HCT116 (cell line): ENCODE measurements at regions not wholly inside any gene's neighbourhood (a gene's known extent, or its start where the extent isn't known, plus 50 kb on each side); places are given as distances from the start of the nearest gene placed in this dataset.

Source experiments
- ATAC-seq: fragments of 200-7000 bp; cut with Tn5 transposase; 2 replicates; pipeline ENCODE4 v1.9.1; 2020; ENCODE audit warnings: mild to moderate bottlenecking, moderate library complexity
- BruUV-seq: library from RNA; stranded (reverse); fragments of 400-500 nt; replicated peaks from 2 replicates; lab custom pipeline; 2021; lab: Mats Ljungman, UMichigan
- CTCF ChIA-PET: fragments of 300-600 bp; sonication (Branson Sonifier 250); formaldehyde crosslinking; loops from one replicate; lab custom pipeline; 2021; ENCODE audit warnings: antibody characterized with exemption; lab: Charles Lee
- POLR2A ChIA-PET: fragments of 300-600, 350-600 bp; sonication (Branson Sonifier 250); formaldehyde crosslinking; loops from one replicate; lab custom pipeline; 2021; ENCODE audit warnings: antibody characterized with exemption; lab: Charles Lee
- RAD21 ChIA-PET, 2 experiments: fragments of 300-600 bp; sonication (Branson Sonifier 250); formaldehyde crosslinking; loops; one replicate each; lab custom pipeline; 2023; ENCODE audit warnings: low total read pairs in 2 of 2; ENCODE audit not compliant: uncharacterized antibody in 2 of 2, unreplicated experiment in 2 of 2, low non-redundant PET in 1 of 2; lab: Charles Lee
- DNase-seq: peaks from one replicate; pipeline ENCODE4 v3.0.0-alpha.2; 2010; ENCODE audit warnings: low read depth, low spot score
- H2AFZ ChIP-seq: fragments of 200-600 bp; shearing (Covaris generic), sonication (generic); 2 replicates; pipeline ENCODE4 v1.6.1; 2017; ENCODE audit warnings: low read depth, mixed run types, mixed read lengths, antibody characterized with exemption, low read length; ENCODE audit not compliant: poor library complexity, severe bottlenecking
- H3K27ac ChIP-seq: 2 replicates; pipeline ENCODE4 v1.5.1; 2012; ENCODE audit warnings: low read depth, low read length
- H3K27me3 ChIP-seq: fragments of 200-600 bp; sonication (generic); 2 replicates; pipeline ENCODE4 v1.6.1; 2016; ENCODE audit warnings: mixed run types, low read length, mixed read lengths; ENCODE audit not compliant: insufficient read depth
- H3K36me3 ChIP-seq, 2 experiments: fragments of 200-500 bp in 1 of 2; fragments of 200-600 bp in 1 of 2; sonication (Bioruptor generic) in 1 of 2; sonication (generic) in 1 of 2; 2 replicates each; pipeline versions ENCODE4 v1.5.1 to v1.6.1; 2014 to 2016; ENCODE audit warnings: low read length in 2 of 2, inconsistent platforms in 1 of 2, mixed read lengths in 1 of 2, mixed run types in 1 of 2; ENCODE audit not compliant: insufficient read depth in 2 of 2, control insufficient read depth in 1 of 2
- H3K4me1 ChIP-seq, 2 experiments: fragments of 200-600 bp in 1 of 2; sonication (generic) in 1 of 2; 2 replicates each; pipeline versions ENCODE4 v1.5.1 to v1.6.1; 2012 to 2017; ENCODE audit warnings: low read length in 2 of 2, inconsistent platforms in 1 of 2, mild to moderate bottlenecking in 1 of 2, mixed read lengths in 1 of 2, mixed run types in 1 of 2, moderate library complexity in 1 of 2; ENCODE audit not compliant: insufficient read depth in 2 of 2, control insufficient read depth in 1 of 2
- H3K4me2 ChIP-seq: fragments of 200-600 bp; sonication (generic); 2 replicates; pipeline ENCODE4 v1.6.1; 2017; ENCODE audit warnings: mixed run types, low read length, mixed read lengths
- H3K4me3 ChIP-seq, 2 experiments: fragments of 200-600 bp in 1 of 2; sonication (generic) in 1 of 2; replicated peaks in 1 of 2; 2 replicates each; pipeline ENCODE4 v1.5.1; 2011 to 2016; ENCODE audit warnings: low read length in 2 of 2, control low read depth in 1 of 2, low read depth in 1 of 2, mild to moderate bottlenecking in 1 of 2, mixed read lengths in 1 of 2, mixed run types in 1 of 2
- H3K79me2 ChIP-seq: fragments of 200-600 bp; sonication (generic); 2 replicates; pipeline ENCODE4 v1.6.1; 2017; ENCODE audit warnings: mild to moderate bottlenecking, mixed run types, low read length, moderate library complexity, mixed read lengths; ENCODE audit not compliant: insufficient read depth
- H3K9ac ChIP-seq: fragments of 200-600 bp; sonication (generic); 2 replicates; pipeline ENCODE4 v1.6.1; 2016; ENCODE audit warnings: low read length, mixed read lengths
- H3K9me2 ChIP-seq: fragments of 200-600 bp; sonication (generic), shearing (Covaris generic); 2 replicates; pipeline ENCODE4 v1.6.1; 2017; ENCODE audit warnings: mixed run types, mild to moderate bottlenecking, moderate library complexity; ENCODE audit not compliant: insufficient read depth
- H3K9me3 ChIP-seq, 2 experiments: fragments of 200-500 bp in 1 of 2; fragments of 200-600 bp in 1 of 2; sonication (Bioruptor generic) in 1 of 2; sonication (generic) in 1 of 2; 2 replicates each; pipeline ENCODE4 v1.6.1; 2014 to 2017; ENCODE audit warnings: low read length in 2 of 2, mixed read lengths in 2 of 2, inconsistent platforms in 1 of 2, low read depth in 1 of 2, mild to moderate bottlenecking in 1 of 2, mixed run types in 1 of 2, moderate library complexity in 1 of 2; ENCODE audit not compliant: control insufficient read depth in 1 of 2, insufficient read depth in 1 of 2
- H4K20me1 ChIP-seq: fragments of 200-600 bp; sonication (generic), shearing (Covaris generic); 2 replicates; pipeline ENCODE4 v1.6.1; 2017; ENCODE audit warnings: mixed run types, mild to moderate bottlenecking, moderate library complexity; ENCODE audit not compliant: insufficient read depth
- EGR1 ChIP-seq: IDR thresholded peaks from 2 replicates; pipeline ENCODE4 v1.6.1; 2012; ENCODE audit warnings: low read depth
- ELF1 ChIP-seq: IDR thresholded peaks from 2 replicates; pipeline ENCODE4 v1.6.1; 2012; ENCODE audit warnings: low read depth, borderline replicate concordance
- EZH2 ChIP-seq: fragments of 200-600 bp; sonication (generic); IDR thresholded peaks from 2 replicates; pipeline ENCODE4 v1.6.1; 2017; ENCODE audit warnings: antibody characterized with exemption, mixed run types
- EZH2phosphoT487 ChIP-seq: fragments of 200-600 bp; IDR thresholded peaks from 2 replicates; pipeline ENCODE4 v1.6.1; 2018; ENCODE audit warnings: antibody characterized with exemption, borderline replicate concordance
- FOSL1 ChIP-seq: IDR thresholded peaks from 2 replicates; pipeline ENCODE4 v1.6.1; 2012; ENCODE audit warnings: low read depth
- JUND ChIP-seq: IDR thresholded peaks from 2 replicates; pipeline ENCODE4 v1.6.1; 2012
- POLR2A ChIP-seq: IDR thresholded peaks from 2 replicates; pipeline ENCODE4 v1.7.0; 2011; ENCODE audit warnings: borderline replicate concordance; ENCODE audit not compliant: insufficient read depth, insufficient read length; ENCODE audit errors: extremely low read depth
- REST ChIP-seq: IDR thresholded peaks from 2 replicates; pipeline ENCODE4 v1.6.1; 2012; ENCODE audit warnings: low read depth
- SP1 ChIP-seq: IDR thresholded peaks from 2 replicates; pipeline ENCODE4 v1.6.1; 2012; ENCODE audit warnings: low read depth
- TCF7L2 ChIP-seq: IDR thresholded peaks from 2 replicates; pipeline ENCODE4 v1.7.0; 2011; ENCODE audit warnings: borderline replicate concordance, inconsistent platforms; ENCODE audit not compliant: insufficient read depth, insufficient read length; ENCODE audit errors: extremely low read depth
- ZFX ChIP-seq: fragments of 450-650 bp; IDR thresholded peaks from 2 replicates; pipeline ENCODE4 v1.6.1; 2017
- intact Hi-C: fragments of 100-400 bp; cut with micrococcal nuclease; formaldehyde crosslinking; loops from 2 replicates; pipeline ENCODE4 v1.10.0; 2022
- TF ChIP-seq, protein P1 (sequence below): IDR thresholded peaks from 2 replicates; pipeline ENCODE4 v1.6.1; 2012

- no peaks in the 10 kb centered on the region for H3K79me2 ChIP-seq
- H3K9me3 ChIP-seq = peaks cover 0 to 8% of the 10 kb centered on the region in 2 experiments; a peak in 2 of 4 replicates
- no peak overlapping the region for H3K27ac ChIP-seq
- no peak for ATAC-seq
- ChIA-PET CTCF (no interaction called here), POLR2A (no interaction called here), RAD21 (no interaction called here)
- no peak for TF ChIP-seq FOSL1
- TF ChIP-seq EGR1 = no peak
- no peak for TF ChIP-seq SP1
- no peak for TF ChIP-seq REST
- TF ChIP-seq ELF1 = no peak
- no peaks in the 10 kb centered on the region for H3K36me3 ChIP-seq
- H3K4me3 ChIP-seq = no peak overlapping the region
- H3K9ac ChIP-seq = no peak overlapping the region
- no peaks in the 10 kb centered on the region for H3K9me2 ChIP-seq
- H2AFZ ChIP-seq = no peak overlapping the region
- no peak overlapping the region for H3K4me2 ChIP-seq
- no peaks in the 10 kb centered on the region; the same call in 1 of the 2 replicates for H4K20me1 ChIP-seq
- no peaks in the 10 kb centered on the region for H3K4me1 ChIP-seq
- no TSS peak for BruUV-seq
- no peaks in the 10 kb centered on the region for H3K27me3 ChIP-seq
- intact Hi-C loops = no loop called here
- no peak for DNase-seq
These were observed 921.4 kb downstream of the TRIB2 start for GRCh38 chr2:13638181-13638580.

DNA sequence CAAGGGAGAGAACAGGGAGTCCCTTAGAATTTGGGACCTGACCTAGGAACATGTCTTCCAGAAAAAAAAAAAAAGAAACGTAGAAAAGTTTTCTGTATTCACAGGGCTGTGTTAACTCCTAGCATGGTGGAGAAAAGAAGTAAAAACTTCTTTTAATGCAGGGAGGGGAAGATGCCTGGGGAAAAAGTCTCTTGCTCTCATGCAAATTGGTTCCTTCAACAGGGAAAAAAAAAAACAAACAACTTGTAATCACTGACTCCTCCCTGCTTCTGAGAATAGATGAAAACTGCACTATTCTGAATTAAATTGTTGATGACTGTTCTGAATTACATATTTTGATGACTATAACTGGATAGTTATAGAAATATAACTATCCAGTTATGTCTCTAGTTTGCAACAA is 933.2 kb downstream of the TRIB2 start:
- Histone ChIP-seq H2AFZ (no peak overlapping the region), H3K9me2 (no peaks in the 10 kb centered on the region), H3K27ac (no peak overlapping the region), H3K9ac (no peak overlapping the region), H3K27me3 (no peaks in the 10 kb centered on the region), H4K20me1 (no peaks in the 10 kb centered on the region), H3K79me2 (no peaks in the 10 kb centered on the region), H3K4me1 (no peaks in the 10 kb centered on the region), H3K9me3 (peaks cover 5 to 32% of the 10 kb centered on the region in 2 experiments; a peak in 2 of 4 replicates), H3K4me3 (no peak overlapping the region), H3K4me2 (no peak overlapping the region), H3K36me3 (no peaks in the 10 kb centered on the region)
- ChIA-PET RAD21 (no interaction called here), POLR2A (no interaction called here), CTCF (no interaction called here)
- no peak for TF ChIP-seq EGR1
- no peak for TF ChIP-seq REST
- TF ChIP-seq JUND = no peak
- TF ChIP-seq ELF1 = no peak
- TF ChIP-seq, protein P1, sequence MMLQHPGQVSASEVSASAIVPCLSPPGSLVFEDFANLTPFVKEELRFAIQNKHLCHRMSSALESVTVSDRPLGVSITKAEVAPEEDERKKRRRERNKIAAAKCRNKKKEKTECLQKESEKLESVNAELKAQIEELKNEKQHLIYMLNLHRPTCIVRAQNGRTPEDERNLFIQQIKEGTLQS = no peak
- TF ChIP-seq ZFX = no peak
- TF ChIP-seq TCF7L2 = no peak
- no peak for TF ChIP-seq EZH2
- no peak for TF ChIP-seq POLR2A
- TF ChIP-seq EZH2phosphoT487 = no peak
- no peak for ATAC-seq
- BruUV-seq = no TSS peak
- no peak for DNase-seq
- intact Hi-C loops = no loop called here
